Tibial artery (tissue), 4 donors: ENCODE measurements at regions not wholly inside any gene's neighbourhood (a gene's known extent, or its start where the extent isn't known, plus 50 kb on each side); places are given as distances from the start of the nearest gene placed in this dataset.

ENCODE experiments used
- DNase-seq, 2 donors: peaks; one replicate each; pipeline ENCODE4 v3.0.0-alpha.2; 2019
- H3K27ac ChIP-seq, 2 donors: fragments of 200-600 bp; sonication (generic) in 1 of 2; 1 replicate in 1 of 2; 2 replicates in 1 of 2; pipeline ENCODE4 v1.5.1; 2018 to 2019; ENCODE audit warnings: mild to moderate bottlenecking in 1 of 2
- H3K27me3 ChIP-seq, 2 donors: fragments of 200-600 bp; sonication (generic) in 1 of 2; one replicate each; pipeline versions ENCODE4 v1.5.1 to v1.6.0; 2016 to 2019
- H3K36me3 ChIP-seq, 3 donors: fragments of 200-600 bp; sonication (generic) in 2 of 3; one replicate each; pipeline ENCODE4 v1.5.1; 2016 to 2019; ENCODE audit warnings: mild to moderate bottlenecking in 2 of 3
- H3K4me1 ChIP-seq, 4 donors: fragments of 200-600 bp; sonication (generic) in 2 of 4; 1 replicate in 3 of 4; 2 replicates in 1 of 4; pipeline ENCODE4 v1.5.1; 2016 to 2019
- H3K4me3 ChIP-seq, 2 donors: fragments of 200-600 bp; sonication (generic) in 1 of 2; 1 replicate in 1 of 2; 2 replicates in 1 of 2; pipeline ENCODE4 v1.5.1; 2018 to 2019; ENCODE audit warnings: mild to moderate bottlenecking in 2 of 2
- H3K9me3 ChIP-seq, 3 donors: fragments of 200-600 bp; sonication (generic) in 1 of 3; one replicate each; pipeline ENCODE4 v1.5.1; 2016 to 2019
- CTCF ChIP-seq, 2 experiments: fragments of 200-600 bp in 1 of 2; fragments of 450-650 bp in 1 of 2; IDR thresholded peaks; one replicate each; pipeline ENCODE4 v1.5.1; 2017 to 2019; ENCODE audit warnings: antibody characterized with exemption in 2 of 2, mild to moderate bottlenecking in 1 of 2, moderate library complexity in 1 of 2
- intact Hi-C: fragments of 100-400 bp; cut with DNase I; formaldehyde crosslinking; loops from one replicate; pipeline ENCODE4 v1.15.0; 2023; ENCODE audit warnings: low total_unique reads

DNA sequence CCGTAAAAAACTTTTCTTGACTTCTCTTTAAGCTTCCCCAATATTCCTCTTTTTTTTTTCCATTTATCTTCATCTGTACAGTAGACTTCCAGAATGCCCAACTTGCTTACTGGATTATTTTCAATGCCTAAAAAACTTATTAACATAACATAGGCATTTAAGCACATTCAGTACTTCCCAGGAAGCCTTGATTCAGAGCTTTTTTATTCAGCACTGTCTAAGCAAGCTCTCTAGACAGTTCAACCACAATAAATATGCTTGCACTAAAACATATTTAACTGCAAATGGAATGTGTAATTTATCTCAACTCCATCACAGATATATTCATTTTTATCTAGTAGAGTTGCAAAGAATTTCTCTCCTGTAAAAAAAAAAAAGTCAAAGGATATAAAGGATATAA, 997.8 kb downstream of the ARAP2 start:
- intact Hi-C loops, result no loop called here
- no peaks in the 10 kb centered on the region for H3K27me3 ChIP-seq
- no peak overlapping the region for H3K4me3 ChIP-seq
- TF ChIP-seq CTCF (IDR thresholded peaks at IDR 0.05), result no peak
- H3K9me3 ChIP-seq, result no peaks in the 10 kb centered on the region
- DNase-seq, result no peak
- no peaks in the 10 kb centered on the region for H3K36me3 ChIP-seq
- H3K27ac ChIP-seq, result no peak overlapping the region
- no peaks in the 10 kb centered on the region for H3K4me1 ChIP-seq

DNA sequence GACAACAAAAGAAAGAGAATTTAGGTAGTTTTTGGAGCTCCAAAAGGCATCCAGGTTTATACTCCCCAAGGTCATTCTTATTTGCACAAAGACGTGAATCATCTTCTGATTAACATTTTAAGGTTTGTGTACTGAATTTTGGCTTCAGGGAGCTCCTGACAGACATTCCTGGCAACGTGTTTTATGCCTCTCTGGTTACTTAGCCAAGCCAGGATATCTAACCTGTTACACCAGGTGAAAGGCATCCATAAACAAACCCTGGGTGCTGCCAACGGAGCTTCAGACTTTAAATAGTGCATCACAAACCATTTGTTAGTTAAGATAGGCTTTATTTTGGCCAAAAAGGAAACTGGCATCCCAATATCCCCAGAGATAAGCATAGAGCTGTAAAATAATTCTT, 997.3 kb downstream of the ARAP2 start:
- no peaks in the 10 kb centered on the region for H3K27me3 ChIP-seq
- TF ChIP-seq CTCF (IDR thresholded peaks at IDR 0.05), result no peak
- no peaks in the 10 kb centered on the region for H3K4me1 ChIP-seq
- no peak overlapping the region for H3K4me3 ChIP-seq
- no peaks in the 10 kb centered on the region for H3K36me3 ChIP-seq
- no peak overlapping the region for H3K27ac ChIP-seq
- intact Hi-C loops, result no loop called here
- DNase-seq, result no peak
- no peaks in the 10 kb centered on the region for H3K9me3 ChIP-seq

DNA sequence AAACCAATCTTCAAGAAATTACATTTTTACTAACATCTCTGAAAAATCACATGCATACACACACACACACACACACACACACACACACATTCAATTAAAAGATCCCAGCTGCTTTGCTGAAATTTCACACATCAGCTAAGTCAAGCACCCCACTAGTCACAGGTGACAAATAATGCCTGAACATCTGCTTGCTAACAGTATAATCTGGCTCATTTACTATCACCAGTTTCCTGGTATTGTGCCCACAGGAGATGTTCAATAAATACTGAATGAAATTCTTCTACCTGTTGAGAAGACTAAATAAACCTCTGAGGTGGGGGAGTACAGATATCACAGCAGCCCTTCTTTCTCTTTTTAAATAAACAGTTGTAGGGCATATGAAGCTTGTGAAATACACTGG, 994.0 kb downstream of the ARAP2 start:
- no peak for TF ChIP-seq CTCF (IDR thresholded peaks at IDR 0.05)
- Histone ChIP-seq H3K27me3 (no peaks in the 10 kb centered on the region), H3K4me3 (no peak overlapping the region), H3K36me3 (no peaks in the 10 kb centered on the region), H3K4me1 (no peaks in the 10 kb centered on the region), H3K9me3 (no peaks in the 10 kb centered on the region), H3K27ac (no peak overlapping the region)
- no peak for DNase-seq
- intact Hi-C loops, result no loop called here

GRCh38 chr4:35250761-35251160, 993.6 kb downstream of the ARAP2 start:
- Histone ChIP-seq H3K4me1 (no peaks in the 10 kb centered on the region), H3K9me3 (no peaks in the 10 kb centered on the region), H3K36me3 (no peaks in the 10 kb centered on the region), H3K27ac (no peak overlapping the region), H3K27me3 (no peaks in the 10 kb centered on the region), H3K4me3 (no peak overlapping the region)
- no peak for DNase-seq
- intact Hi-C loops, result no loop called here
- no peak for TF ChIP-seq CTCF (IDR thresholded peaks at IDR 0.05)

- intact Hi-C loops, result no loop called here
- H3K27me3 ChIP-seq, result no peaks in the 10 kb centered on the region
- no peak for DNase-seq
These were observed 992.2 kb downstream of the ARAP2 start for GRCh38 chr4:35252071-35252470.

More at GRCh38 chr4:35252071-35252470, 992.2 kb downstream of the ARAP2 start:
- no peak overlapping the region for H3K4me3 ChIP-seq
- H3K36me3 ChIP-seq, result no peaks in the 10 kb centered on the region
- no peak overlapping the region for H3K27ac ChIP-seq
- H3K9me3 ChIP-seq, result no peaks in the 10 kb centered on the region
- no peak for TF ChIP-seq CTCF (IDR thresholded peaks at IDR 0.05)
- no peaks in the 10 kb centered on the region for H3K4me1 ChIP-seq
